CD4-positive, alpha-beta memory T cell (primary cell): ENCODE measurements at regions not wholly inside any gene's neighbourhood (a gene's known extent, or its start where the extent isn't known, plus 50 kb on each side); places are given as distances from the start of the nearest gene placed in this dataset.

Source experiments
- CTCF ChIA-PET: fragments of 350-600 bp; sonication (Branson Sonifier 250); formaldehyde crosslinking; loops from one replicate; lab custom pipeline; 2021; ENCODE audit warnings: inconsistent platforms; ENCODE audit not compliant: partially characterized antibody; lab: Charles Lee
- POLR2A ChIA-PET: fragments of 350-600 bp; sonication (Branson Sonifier 250); formaldehyde crosslinking; loops from one replicate; lab custom pipeline; 2021; ENCODE audit not compliant: partially characterized antibody; lab: Charles Lee
- DNase-seq, 5 donors: peaks; one replicate each; pipeline versions ENCODE4 v3.0.0 to v3.0.0-alpha.2; 2020 to 2022; ENCODE audit warnings: mixed read lengths in 1 of 5
- H3K27ac ChIP-seq: one replicate; pipeline ENCODE4 v1.7.0; 2013; ENCODE audit warnings: low read depth, low read length
- H3K27me3 ChIP-seq: 2 replicates; pipeline ENCODE4 v1.7.0; 2013; ENCODE audit warnings: mild to moderate bottlenecking, low read length, moderate library complexity; ENCODE audit not compliant: insufficient read depth
- H3K36me3 ChIP-seq: 2 replicates; pipeline ENCODE4 v1.7.0; 2013; ENCODE audit warnings: mild to moderate bottlenecking, low read length, moderate library complexity; ENCODE audit not compliant: insufficient read depth
- H3K4me1 ChIP-seq: 2 replicates; pipeline ENCODE4 v1.7.0; 2013; ENCODE audit warnings: mild to moderate bottlenecking, low read length, moderate library complexity; ENCODE audit not compliant: insufficient read depth
- H3K4me3 ChIP-seq, 2 donors: one replicate each; pipeline ENCODE4 v1.7.0; 2013; ENCODE audit warnings: low read length in 2 of 2, mild to moderate bottlenecking in 1 of 2
- H3K9me3 ChIP-seq, 2 donors: one replicate each; pipeline ENCODE4 v1.7.0; 2013; ENCODE audit warnings: low read length in 2 of 2, control low read depth in 1 of 2; ENCODE audit not compliant: control insufficient read depth in 1 of 2
- H3K27ac Mint-ChIP-seq, 7 donors: one replicate each; pipeline ENCODE4 v1.8.0; 2020 to 2021; ENCODE audit warnings: mixed read lengths in 7 of 7, mild to moderate bottlenecking in 6 of 7, inconsistent platforms in 3 of 7, moderate library complexity in 3 of 7
- H3K27me3 Mint-ChIP-seq, 2 donors: one replicate each; pipeline ENCODE4 v1.8.0; 2020 to 2021; ENCODE audit warnings: mixed read lengths in 2 of 2
- H3K36me3 Mint-ChIP-seq, 2 donors: one replicate each; pipeline ENCODE4 v1.8.0; 2020 to 2021; ENCODE audit warnings: mixed read lengths in 2 of 2, inconsistent platforms in 1 of 2, mild to moderate bottlenecking in 1 of 2
- H3K4me1 Mint-ChIP-seq, 4 donors: one replicate each; pipeline ENCODE4 v1.8.0; 2020 to 2021; ENCODE audit warnings: mixed read lengths in 4 of 4, mild to moderate bottlenecking in 1 of 4
- H3K4me3 Mint-ChIP-seq, 8 donors: one replicate each; pipeline ENCODE4 v1.8.0; 2020 to 2021; ENCODE audit warnings: mixed read lengths in 8 of 8, mild to moderate bottlenecking in 7 of 8, moderate library complexity in 6 of 8, inconsistent platforms in 3 of 8
- H3K9me3 Mint-ChIP-seq, 8 donors: one replicate each; pipeline ENCODE4 v1.8.0; 2020 to 2021; ENCODE audit warnings: mixed read lengths in 8 of 8, mild to moderate bottlenecking in 5 of 8, inconsistent platforms in 3 of 8, moderate library complexity in 1 of 8
- intact Hi-C: fragments of 100-400 bp; cut with micrococcal nuclease; formaldehyde crosslinking; loops from one replicate; pipeline ENCODE4 v1.15.1; 2023

- Histone ChIP-seq H3K4me3 (no peak overlapping the region), H3K27ac (no peak overlapping the region), H3K27me3 (no peaks in the 10 kb centered on the region), H3K4me1 (no peaks in the 10 kb centered on the region), H3K9me3 (no peaks in the 10 kb centered on the region), H3K36me3 (no peaks in the 10 kb centered on the region)
- intact Hi-C loops = no loop called here
- Mint-ChIP-seq H3K36me3 (no peaks in the 10 kb centered on the region), H3K9me3 (no peaks in the 10 kb centered on the region), H3K4me3 (no peak overlapping the region), H3K4me1 (no peaks in the 10 kb centered on the region), H3K27me3 (no peaks in the 10 kb centered on the region), H3K27ac (no peak overlapping the region)
- POLR2A ChIA-PET = no interaction called here
- DNase-seq = no peak
- CTCF ChIA-PET = no interaction called here
These were observed 81.4 kb upstream of the VRK2 start for GRCh38 chr2:57965219-57965618.

- intact Hi-C loops = no loop called here
- Histone ChIP-seq H3K9me3 (no peaks in the 10 kb centered on the region), H3K4me1 (no peaks in the 10 kb centered on the region), H3K27me3 (no peaks in the 10 kb centered on the region), H3K27ac (no peak overlapping the region), H3K36me3 (no peaks in the 10 kb centered on the region), H3K4me3 (no peak overlapping the region)
- ChIA-PET CTCF (no interaction called here), POLR2A (no interaction called here)
- H3K36me3 Mint-ChIP-seq = no peaks in the 10 kb centered on the region
- H3K27me3 Mint-ChIP-seq = no peaks in the 10 kb centered on the region
- no peak overlapping the region for H3K4me3 Mint-ChIP-seq
- no peaks in the 10 kb centered on the region for H3K9me3 Mint-ChIP-seq
- H3K27ac Mint-ChIP-seq = no peak overlapping the region
- no peaks in the 10 kb centered on the region for H3K4me1 Mint-ChIP-seq
- no peak for DNase-seq
These were observed 80.6 kb upstream of the VRK2 start for GRCh38 chr2:57965961-57966360.

GRCh38 chr2:57973621-57974186 lies 72.9 kb upstream of the VRK2 start:
- Histone ChIP-seq H3K27ac (no peak overlapping the region), H3K4me3 (no peak overlapping the region), H3K4me1 (no peaks in the 10 kb centered on the region), H3K9me3 (no peaks in the 10 kb centered on the region), H3K36me3 (no peaks in the 10 kb centered on the region), H3K27me3 (no peaks in the 10 kb centered on the region)
- H3K36me3 Mint-ChIP-seq = peaks cover 0 to 1% of the 10 kb centered on the region in 2 donors
- DNase-seq = no peak
- CTCF ChIA-PET = no interaction called here
- no peaks in the 10 kb centered on the region for H3K27me3 Mint-ChIP-seq
- no peaks in the 10 kb centered on the region for H3K4me1 Mint-ChIP-seq
- intact Hi-C loops = no loop called here
- POLR2A ChIA-PET = no interaction called here
- H3K27ac Mint-ChIP-seq = no peak overlapping the region
- H3K9me3 Mint-ChIP-seq = no peaks in the 10 kb centered on the region
- H3K4me3 Mint-ChIP-seq = no peak overlapping the region

GRCh38 chr2:57979158-57979557 lies 67.4 kb upstream of the VRK2 start:
- ChIA-PET CTCF (no interaction called here), POLR2A (no interaction called here)
- no peaks in the 10 kb centered on the region for H3K36me3 ChIP-seq
- Mint-ChIP-seq H3K27me3 (peaks cover 2 to 4% of the 10 kb centered on the region in 2 donors), H3K4me3 (no peak overlapping the region), H3K9me3 (peaks cover 0 to 7% (median 1%) of the 10 kb centered on the region in 8 donors), H3K36me3 (peaks cover 0 to 6% of the 10 kb centered on the region in 2 donors), H3K4me1 (no peaks in the 10 kb centered on the region), H3K27ac (no peak overlapping the region)
- intact Hi-C loops = no loop called here
- no peaks in the 10 kb centered on the region for H3K27me3 ChIP-seq
- H3K27ac ChIP-seq = no peak overlapping the region
- DNase-seq = no peak
- H3K4me1 ChIP-seq = no peaks in the 10 kb centered on the region
- no peaks in the 10 kb centered on the region for H3K9me3 ChIP-seq
- no peak overlapping the region for H3K4me3 ChIP-seq

GRCh38 chr2:57981083-57981768 lies 65.4 kb upstream of the VRK2 start:
- no peaks in the 10 kb centered on the region for H3K4me1 ChIP-seq
- no peak overlapping the region for H3K4me3 ChIP-seq
- no peaks in the 10 kb centered on the region for H3K36me3 ChIP-seq
- H3K9me3 Mint-ChIP-seq = peaks cover 0 to 7% (median 1%) of the 10 kb centered on the region in 8 donors
- no peak overlapping the region for H3K27ac Mint-ChIP-seq
- H3K27me3 Mint-ChIP-seq = peaks cover 2 to 4% of the 10 kb centered on the region in 2 donors
- no peaks in the 10 kb centered on the region for H3K4me1 Mint-ChIP-seq
- peaks cover 0 to 6% of the 10 kb centered on the region in 2 donors for H3K36me3 Mint-ChIP-seq
- H3K27ac ChIP-seq = no peak overlapping the region
- ChIA-PET POLR2A (no interaction called here), CTCF (interaction anchor here (0.8 kb wide), 1 partner anchor 26 kb away, joined by 3 read pairs; no protein-coding TSS in a partner anchor)
- no peak overlapping the region for H3K4me3 Mint-ChIP-seq
- intact Hi-C loops = no loop called here
- H3K27me3 ChIP-seq = no peaks in the 10 kb centered on the region
- no peak for DNase-seq
- H3K9me3 ChIP-seq = no peaks in the 10 kb centered on the region

- Mint-ChIP-seq H3K4me3 (no peak overlapping the region), H3K27me3 (peaks cover 0 to 2% of the 10 kb centered on the region in 2 donors), H3K9me3 (peaks cover 0 to 2% (median 0%) of the 10 kb centered on the region in 8 donors), H3K4me1 (peaks cover 0 to 2% (median 0%) of the 10 kb centered on the region in 4 donors), H3K36me3 (peaks cover 0 to 2% of the 10 kb centered on the region in 2 donors), H3K27ac (no peak overlapping the region)
- CTCF ChIA-PET = no interaction called here
- Histone ChIP-seq H3K27me3 (no peaks in the 10 kb centered on the region), H3K27ac (no peak overlapping the region), H3K4me3 (no peak overlapping the region), H3K4me1 (no peaks in the 10 kb centered on the region), H3K36me3 (no peaks in the 10 kb centered on the region), H3K9me3 (no peaks in the 10 kb centered on the region)
- intact Hi-C loops = no loop called here
- no peak for DNase-seq
- POLR2A ChIA-PET = no interaction called here
These were observed 58.6 kb upstream of the VRK2 start for GRCh38 chr2:57987835-57988573.

- Mint-ChIP-seq H3K36me3 (no peaks in the 10 kb centered on the region), H3K4me3 (no peak overlapping the region), H3K9me3 (no peaks in the 10 kb centered on the region), H3K27ac (no peak overlapping the region), H3K27me3 (no peaks in the 10 kb centered on the region), H3K4me1 (peaks cover 0 to 2% (median 0%) of the 10 kb centered on the region in 4 donors)
- intact Hi-C loops = no loop called here
- Histone ChIP-seq H3K9me3 (no peaks in the 10 kb centered on the region), H3K36me3 (no peaks in the 10 kb centered on the region), H3K4me1 (no peaks in the 10 kb centered on the region), H3K4me3 (no peak overlapping the region), H3K27ac (no peak overlapping the region), H3K27me3 (no peaks in the 10 kb centered on the region)
- ChIA-PET POLR2A (no interaction called here), CTCF (no interaction called here)
- DNase-seq = no peak
These were observed 56.4 kb upstream of the VRK2 start for GRCh38 chr2:57990118-57990725.
